ENCODE measurements at regions not wholly inside any gene's neighbourhood (a gene's known extent, or its start where the extent isn't known, plus 50 kb on each side); places are given as distances from the start of the nearest gene placed in this dataset.

- H3K27ac Mint-ChIP-seq, result no peak overlapping the region
- no peak for TF ChIP-seq CTCF (IDR thresholded peaks at IDR 0.05)
- H3K4me1 Mint-ChIP-seq (ENCODE audit: low read depth), result peaks cover 16% of the 10 kb centered on the region
- H3K27me3 Mint-ChIP-seq (ENCODE audit: insufficient read depth), result peaks cover 19% of the 10 kb centered on the region
- no peaks in the 10 kb centered on the region for H3K36me3 Mint-ChIP-seq (ENCODE audit: low read depth)
- DNase-seq, result no peak
- peaks cover 6% of the 10 kb centered on the region; the same call in 1 of the 2 replicates for H3K9me3 Mint-ChIP-seq
- H3K4me3 Mint-ChIP-seq, result no peak overlapping the region
Measured at GRCh38 chr2:20519309-20519708, 72.4 kb downstream of the RHOB start.

GRCh38 chr2:20520128-20520527, 73.3 kb downstream of the RHOB start:
- TF ChIP-seq CTCF (IDR thresholded peaks at IDR 0.05), result no peak
- Mint-ChIP-seq H3K36me3 (ENCODE audit: low read depth) (no peaks in the 10 kb centered on the region), H3K27ac (no peak overlapping the region), H3K4me1 (ENCODE audit: low read depth) (peaks cover 14% of the 10 kb centered on the region), H3K9me3 (peaks cover 3% of the 10 kb centered on the region; the same call in 1 of the 2 replicates), H3K27me3 (ENCODE audit: insufficient read depth) (peaks cover 21% of the 10 kb centered on the region), H3K4me3 (no peak overlapping the region)
- no peak for DNase-seq

- Mint-ChIP-seq H3K4me3 (no peak overlapping the region), H3K4me1 (ENCODE audit: low read depth) (peaks cover 12% of the 10 kb centered on the region; the same call in 1 of the 2 replicates), H3K9me3 (no peaks in the 10 kb centered on the region), H3K27me3 (ENCODE audit: insufficient read depth) (peaks cover 23% of the 10 kb centered on the region), H3K27ac (no peak overlapping the region), H3K36me3 (ENCODE audit: low read depth) (no peaks in the 10 kb centered on the region)
- DNase-seq, result no peak
- no peak for TF ChIP-seq CTCF (IDR thresholded peaks at IDR 0.05)
Measured at GRCh38 chr2:20521193-20521592, 74.3 kb downstream of the RHOB start.

GRCh38 chr2:20521682-20522189, 74.9 kb downstream of the RHOB start:
- H3K36me3 Mint-ChIP-seq (ENCODE audit: low read depth), result no peaks in the 10 kb centered on the region
- TF ChIP-seq CTCF (IDR thresholded peaks at IDR 0.05), result no peak
- DNase-seq, result no peak
- no peak overlapping the region for H3K4me3 Mint-ChIP-seq
- no peak overlapping the region for H3K27ac Mint-ChIP-seq
- H3K27me3 Mint-ChIP-seq (ENCODE audit: insufficient read depth), result peaks cover 23% of the 10 kb centered on the region
- H3K4me1 Mint-ChIP-seq (ENCODE audit: low read depth), result peaks cover 12% of the 10 kb centered on the region; the same call in 1 of the 2 replicates
- no peaks in the 10 kb centered on the region for H3K9me3 Mint-ChIP-seq

GRCh38 chr2:20523073-20523798, 76.4 kb downstream of the RHOB start:
- Mint-ChIP-seq H3K36me3 (ENCODE audit: low read depth) (no peaks in the 10 kb centered on the region), H3K9me3 (no peaks in the 10 kb centered on the region), H3K27ac (no peak overlapping the region), H3K27me3 (ENCODE audit: insufficient read depth) (peaks cover 26% of the 10 kb centered on the region), H3K4me1 (ENCODE audit: low read depth) (peaks cover 12% of the 10 kb centered on the region; the same call in 1 of the 2 replicates), H3K4me3 (no peak overlapping the region)
- no peak for DNase-seq
- TF ChIP-seq CTCF (IDR thresholded peaks at IDR 0.05), result no peak

Data from HFFc6 (cell line).